ENCODE measurements at regions not wholly inside any gene's neighbourhood (a gene's known extent, or its start where the extent isn't known, plus 50 kb on each side); places are given as distances from the start of the nearest gene placed in this dataset.

DNA sequence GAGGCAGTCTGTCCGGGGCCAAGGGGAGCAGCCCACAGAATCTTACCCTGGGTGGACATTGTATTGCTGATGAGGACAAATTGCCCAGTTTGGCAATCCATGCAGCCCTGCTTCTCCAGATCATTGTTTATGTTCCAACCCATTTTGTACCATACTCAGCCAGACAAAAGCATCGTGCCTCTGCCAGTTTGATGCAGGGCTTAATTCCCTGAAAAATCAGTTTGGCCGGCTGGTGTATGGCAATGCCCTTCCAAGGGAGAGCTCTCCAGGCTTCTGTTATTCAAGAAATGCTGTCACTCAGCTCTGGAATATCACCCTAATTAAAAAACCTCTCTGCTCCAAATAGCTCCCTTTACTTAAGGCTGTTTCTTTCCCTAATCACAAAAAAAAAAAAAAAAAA lies 697.7 kb downstream of the TBC1D22A start:
- intact Hi-C loops (cut with micrococcal nuclease): no loop called here
- H3K4me1 ChIP-seq (ENCODE audit: control insufficient read depth, insufficient read depth, low read length): no peaks in the 10 kb centered on the region

DNA sequence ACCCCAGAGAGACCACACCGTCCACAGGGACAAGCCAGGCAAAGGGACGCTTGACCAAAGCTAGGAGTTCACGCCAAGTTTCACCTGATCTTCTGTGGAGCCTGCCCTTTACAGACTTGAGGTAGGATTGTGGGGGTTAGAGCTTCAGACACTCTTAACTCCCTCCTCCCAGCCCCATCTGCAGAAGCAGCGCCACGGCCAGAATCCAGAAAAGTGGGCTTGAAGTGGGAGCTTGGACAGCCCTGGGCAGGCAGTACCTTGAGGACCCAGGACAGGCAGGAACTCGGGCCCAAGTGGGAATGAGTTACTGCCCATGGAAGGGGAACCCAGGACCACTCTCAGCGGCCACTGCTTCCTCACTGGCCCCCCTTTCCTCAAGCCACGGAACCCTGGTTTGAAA lies 695.9 kb downstream of the TBC1D22A start:
- H3K4me3 Mint-ChIP-seq: no peak overlapping the region
- no peak for ATAC-seq
- Histone ChIP-seq H3K36me3 (ENCODE audit: control insufficient read depth, insufficient read depth, low read length) (no peaks in the 10 kb centered on the region), H3K4me1 (ENCODE audit: control insufficient read depth, insufficient read depth, low read length) (no peaks in the 10 kb centered on the region), H3K9me3 (ENCODE audit: control insufficient read depth, insufficient read depth, low read length) (no peaks in the 10 kb centered on the region), H3K27me3 (ENCODE audit: control insufficient read depth, insufficient read depth, low read length) (no peaks in the 10 kb centered on the region), H3K4me3 (ENCODE audit: low read length) (no peak overlapping the region), H3K27ac (ENCODE audit: low read length) (no peak overlapping the region)
- H3K36me3 Mint-ChIP-seq: no peaks in the 10 kb centered on the region
- H3K9me3 Mint-ChIP-seq: peaks cover 0 to 2% of the 10 kb centered on the region in 2 donors
- no peak for DNase-seq
- 85% methylated on average over 7 of the region's 8 CpGs for WGBS (ENCODE audit: insufficient coverage)
- TF ChIP-seq, protein P1, sequence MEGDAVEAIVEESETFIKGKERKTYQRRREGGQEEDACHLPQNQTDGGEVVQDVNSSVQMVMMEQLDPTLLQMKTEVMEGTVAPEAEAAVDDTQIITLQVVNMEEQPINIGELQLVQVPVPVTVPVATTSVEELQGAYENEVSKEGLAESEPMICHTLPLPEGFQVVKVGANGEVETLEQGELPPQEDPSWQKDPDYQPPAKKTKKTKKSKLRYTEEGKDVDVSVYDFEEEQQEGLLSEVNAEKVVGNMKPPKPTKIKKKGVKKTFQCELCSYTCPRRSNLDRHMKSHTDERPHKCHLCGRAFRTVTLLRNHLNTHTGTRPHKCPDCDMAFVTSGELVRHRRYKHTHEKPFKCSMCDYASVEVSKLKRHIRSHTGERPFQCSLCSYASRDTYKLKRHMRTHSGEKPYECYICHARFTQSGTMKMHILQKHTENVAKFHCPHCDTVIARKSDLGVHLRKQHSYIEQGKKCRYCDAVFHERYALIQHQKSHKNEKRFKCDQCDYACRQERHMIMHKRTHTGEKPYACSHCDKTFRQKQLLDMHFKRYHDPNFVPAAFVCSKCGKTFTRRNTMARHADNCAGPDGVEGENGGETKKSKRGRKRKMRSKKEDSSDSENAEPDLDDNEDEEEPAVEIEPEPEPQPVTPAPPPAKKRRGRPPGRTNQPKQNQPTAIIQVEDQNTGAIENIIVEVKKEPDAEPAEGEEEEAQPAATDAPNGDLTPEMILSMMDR (IDR thresholded peaks at IDR 0.05): no peak
- H3K4me1 Mint-ChIP-seq: no peaks in the 10 kb centered on the region
- peaks cover 0 to 20% of the 10 kb centered on the region in 2 donors for H3K27me3 Mint-ChIP-seq (ENCODE audit: low read depth in 2 of 2)
- no peak overlapping the region for H3K27ac Mint-ChIP-seq
- intact Hi-C loops (cut with micrococcal nuclease): no loop called here

More for the DNA sequence above, 697.7 kb downstream of the TBC1D22A start:
- H3K36me3 ChIP-seq (ENCODE audit: control insufficient read depth, insufficient read depth, low read length): no peaks in the 10 kb centered on the region
- H3K4me3 ChIP-seq (ENCODE audit: low read length): no peak overlapping the region
- ATAC-seq: no peak
- no peaks in the 10 kb centered on the region for H3K36me3 Mint-ChIP-seq
- H3K27ac Mint-ChIP-seq: no peak overlapping the region
- no peaks in the 10 kb centered on the region for H3K27me3 ChIP-seq (ENCODE audit: control insufficient read depth, insufficient read depth, low read length)
- H3K9me3 Mint-ChIP-seq: no peaks in the 10 kb centered on the region
- DNase-seq: no peak
- no peaks in the 10 kb centered on the region for H3K9me3 ChIP-seq (ENCODE audit: control insufficient read depth, insufficient read depth, low read length)
- 84% methylated on average over 3 of the region's 3 CpGs for WGBS (ENCODE audit: insufficient coverage)
- H3K27me3 Mint-ChIP-seq (ENCODE audit: low read depth in 2 of 2): peaks cover 0 to 12% of the 10 kb centered on the region in 2 donors
- no peaks in the 10 kb centered on the region for H3K4me1 Mint-ChIP-seq
- TF ChIP-seq, protein P1 (IDR thresholded peaks at IDR 0.05): no peak
- H3K4me3 Mint-ChIP-seq: no peak overlapping the region
- no peak overlapping the region for H3K27ac ChIP-seq (ENCODE audit: low read length)

DNA sequence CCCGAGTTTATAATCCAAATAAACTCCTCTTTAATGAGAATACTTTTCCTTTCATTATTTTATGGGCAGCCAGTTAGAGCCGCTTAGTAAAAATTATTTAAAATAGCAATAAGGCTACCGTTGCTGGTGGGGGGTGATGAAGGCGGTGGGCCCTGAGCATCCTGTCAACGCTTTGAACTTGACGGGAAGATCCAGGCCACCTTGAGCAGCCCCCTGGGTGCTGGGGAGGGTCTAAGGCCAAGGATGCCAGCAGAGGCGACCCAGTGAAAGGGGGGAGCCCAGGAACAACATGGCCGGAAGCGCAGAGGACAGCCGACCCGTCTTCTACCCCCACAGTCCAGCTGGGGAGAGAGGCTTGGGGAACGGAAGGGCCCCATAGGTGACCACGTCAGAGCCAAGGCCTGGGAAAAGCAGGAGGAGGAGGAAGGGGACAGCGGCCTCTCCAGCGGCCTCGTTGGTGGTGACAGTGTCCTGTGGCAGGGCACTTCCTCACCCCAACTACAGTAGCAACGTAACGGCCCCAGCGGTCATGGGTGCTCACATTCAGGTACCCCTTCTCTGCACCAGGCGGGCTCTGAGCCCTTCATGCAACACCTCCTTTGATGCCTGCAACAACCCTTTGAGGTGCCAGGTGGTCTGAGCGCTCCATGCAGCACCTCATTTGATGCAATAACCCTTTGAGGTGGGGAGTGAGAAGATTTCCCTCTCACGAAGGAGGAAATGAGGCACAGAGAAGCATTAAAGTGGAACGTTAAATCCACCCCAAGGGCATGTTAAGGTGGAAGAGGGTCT lies 695.3 kb downstream of the TBC1D22A start:
- H3K4me1 ChIP-seq (ENCODE audit: control insufficient read depth, insufficient read depth, low read length): no peaks in the 10 kb centered on the region
- H3K4me1 Mint-ChIP-seq: no peaks in the 10 kb centered on the region
- TF ChIP-seq, protein P1 (IDR thresholded peaks at IDR 0.05): no peak
- no peaks in the 10 kb centered on the region for H3K27me3 ChIP-seq (ENCODE audit: control insufficient read depth, insufficient read depth, low read length)
- no peaks in the 10 kb centered on the region for H3K9me3 ChIP-seq (ENCODE audit: control insufficient read depth, insufficient read depth, low read length)
- ATAC-seq: no peak
- intact Hi-C loops (cut with micrococcal nuclease): no loop called here
- H3K36me3 Mint-ChIP-seq: no peaks in the 10 kb centered on the region
- H3K27me3 Mint-ChIP-seq (ENCODE audit: low read depth in 2 of 2): peaks cover 4 to 20% of the 10 kb centered on the region in 2 donors
- 89% methylated on average over 23 of the region's 23 CpGs for WGBS (ENCODE audit: insufficient coverage)
- H3K27ac Mint-ChIP-seq: no peak overlapping the region
- no peaks in the 10 kb centered on the region for H3K36me3 ChIP-seq (ENCODE audit: control insufficient read depth, insufficient read depth, low read length)
- no peak for DNase-seq
- H3K4me3 ChIP-seq (ENCODE audit: low read length): no peak overlapping the region
- peaks cover 0 to 2% of the 10 kb centered on the region in 2 donors for H3K9me3 Mint-ChIP-seq
- H3K27ac ChIP-seq (ENCODE audit: low read length): no peak overlapping the region
- H3K4me3 Mint-ChIP-seq: no peak overlapping the region

DNA sequence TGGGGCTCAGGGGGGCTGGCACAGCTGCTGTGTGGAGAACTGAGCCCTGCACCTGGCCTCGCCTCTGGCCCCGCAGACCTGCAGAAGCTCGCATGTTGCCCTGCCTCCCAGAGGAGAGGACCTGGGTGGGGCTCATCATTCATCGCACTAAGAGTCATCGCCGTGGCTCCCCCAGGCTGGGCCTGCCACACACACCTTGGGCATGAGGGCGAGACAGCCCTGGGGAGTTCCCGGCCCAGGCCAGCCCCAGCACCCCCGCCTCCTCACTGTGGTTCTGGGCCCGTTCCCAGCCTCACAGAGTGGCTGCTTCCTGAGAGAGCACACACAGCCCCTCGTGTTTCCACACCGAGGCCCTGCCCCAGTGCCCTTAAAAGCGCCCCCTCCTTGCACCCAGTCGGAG lies 694.6 kb downstream of the TBC1D22A start:
- Mint-ChIP-seq H3K27me3 (ENCODE audit: low read depth in 2 of 2) (peaks cover 7 to 20% of the 10 kb centered on the region in 2 donors), H3K4me1 (no peaks in the 10 kb centered on the region), H3K9me3 (peaks cover 0 to 2% of the 10 kb centered on the region in 2 donors), H3K27ac (no peak overlapping the region), H3K4me3 (no peak overlapping the region), H3K36me3 (no peaks in the 10 kb centered on the region)
- no peaks in the 10 kb centered on the region for H3K4me1 ChIP-seq (ENCODE audit: control insufficient read depth, insufficient read depth, low read length)
- 85% methylated on average over 14 of the region's 14 CpGs for WGBS (ENCODE audit: insufficient coverage)
- DNase-seq (no peak), ATAC-seq (no peak)
- H3K27ac ChIP-seq (ENCODE audit: low read length): no peak overlapping the region
- no peaks in the 10 kb centered on the region for H3K36me3 ChIP-seq (ENCODE audit: control insufficient read depth, insufficient read depth, low read length)
- H3K9me3 ChIP-seq (ENCODE audit: control insufficient read depth, insufficient read depth, low read length): no peaks in the 10 kb centered on the region
- TF ChIP-seq, protein P1 (IDR thresholded peaks at IDR 0.05): no peak
- intact Hi-C loops (cut with micrococcal nuclease): no loop called here
- H3K27me3 ChIP-seq (ENCODE audit: control insufficient read depth, insufficient read depth, low read length): no peaks in the 10 kb centered on the region
- no peak overlapping the region for H3K4me3 ChIP-seq (ENCODE audit: low read length)
